Activated naive CD8-positive, alpha-beta T cell treated with anti-CD3 and anti-CD28 coated beads, Interleukin-2, amount 10 ng/mL, durations not matched to agents 7 days and 5 days (primary cell): ENCODE measurements at regions not wholly inside any gene's neighbourhood (a gene's known extent, or its start where the extent isn't known, plus 50 kb on each side); places are given as distances from the start of the nearest gene placed in this dataset.
"Not testable (repeated sequence)": the region's sequence is repeated elsewhere in the genome, so short reads cannot be mapped to it uniquely, and the experiment has no call there.

Experiments used
- ATAC-seq: fragments of 150-1000 bp; cut with Tn5 transposase; one replicate; pipeline ENCODE4 v1.10.0; 2021; ENCODE audit warnings: low read depth, moderate library complexity
- POLR2A ChIA-PET: fragments of 350-600 bp; sonication (Branson Sonifier 250); formaldehyde crosslinking; loops from one replicate; lab custom pipeline; 2021; ENCODE audit warnings: antibody characterized with exemption; lab: Charles Lee
- DNase-seq: peaks from one replicate; pipeline ENCODE4 v3.0.0; 2021
- H3K27ac Mint-ChIP-seq: one replicate; pipeline ENCODE4 v1.8.0; 2022; ENCODE audit warnings: mild to moderate bottlenecking, mixed read lengths
- H3K27me3 Mint-ChIP-seq: one replicate; pipeline ENCODE4 v1.8.0; 2022; ENCODE audit warnings: mild to moderate bottlenecking, moderate library complexity, mixed read lengths
- H3K36me3 Mint-ChIP-seq: one replicate; pipeline ENCODE4 v1.8.0; 2021; ENCODE audit warnings: mild to moderate bottlenecking, mixed read lengths
- H3K4me1 Mint-ChIP-seq: one replicate; pipeline ENCODE4 v1.8.0; 2021; ENCODE audit warnings: mixed read lengths
- H3K4me3 Mint-ChIP-seq: one replicate; pipeline ENCODE4 v1.8.0; 2022; ENCODE audit warnings: mild to moderate bottlenecking, moderate library complexity, mixed read lengths
- H3K9me3 Mint-ChIP-seq: one replicate; pipeline ENCODE4 v1.8.0; 2021; ENCODE audit warnings: mixed read lengths

GRCh38 chr7:6953138-6953797 lies 127.2 kb upstream of the CCZ1B start:
- ATAC-seq, H3K4me3 Mint-ChIP-seq, H3K27ac Mint-ChIP-seq, DNase-seq, H3K9me3 Mint-ChIP-seq, H3K4me1 Mint-ChIP-seq, H3K36me3 Mint-ChIP-seq, POLR2A ChIA-PET: not testable (repeated sequence)
- peaks cover 11% of the 10 kb centered on the region for H3K27me3 Mint-ChIP-seq

- H3K4me1 Mint-ChIP-seq, ATAC-seq, DNase-seq, H3K4me3 Mint-ChIP-seq, H3K9me3 Mint-ChIP-seq, H3K36me3 Mint-ChIP-seq, POLR2A ChIA-PET, H3K27ac Mint-ChIP-seq: not testable (repeated sequence)
- peaks cover 11% of the 10 kb centered on the region for H3K27me3 Mint-ChIP-seq
These were observed 127.7 kb upstream of the CCZ1B start for GRCh38 chr7:6953798-6954181.

DNA sequence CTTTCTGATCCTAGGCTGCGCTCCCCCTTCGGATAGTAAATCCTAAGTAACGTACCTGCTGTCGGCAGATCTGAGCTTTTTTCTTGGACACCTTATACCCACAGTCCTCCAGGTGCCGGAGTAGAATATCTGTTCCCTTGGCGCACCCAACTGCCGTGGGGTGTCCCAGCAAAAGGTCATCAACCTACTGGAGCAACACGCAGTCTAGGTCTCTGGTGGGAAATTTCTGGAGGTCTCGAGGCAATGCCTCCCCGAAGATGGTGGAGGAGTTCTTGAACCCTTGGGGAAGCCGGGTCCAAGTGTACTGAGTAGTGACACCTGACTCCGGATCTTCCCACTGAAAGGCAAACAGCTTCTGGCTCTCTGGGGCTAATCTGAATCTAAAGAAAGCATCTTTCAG lies 129.3 kb upstream of the CCZ1B start:
- H3K4me3 Mint-ChIP-seq, POLR2A ChIA-PET, ATAC-seq, H3K9me3 Mint-ChIP-seq, H3K36me3 Mint-ChIP-seq, H3K27me3 Mint-ChIP-seq, H3K4me1 Mint-ChIP-seq, H3K27ac Mint-ChIP-seq, DNase-seq: not testable (repeated sequence)

DNA sequence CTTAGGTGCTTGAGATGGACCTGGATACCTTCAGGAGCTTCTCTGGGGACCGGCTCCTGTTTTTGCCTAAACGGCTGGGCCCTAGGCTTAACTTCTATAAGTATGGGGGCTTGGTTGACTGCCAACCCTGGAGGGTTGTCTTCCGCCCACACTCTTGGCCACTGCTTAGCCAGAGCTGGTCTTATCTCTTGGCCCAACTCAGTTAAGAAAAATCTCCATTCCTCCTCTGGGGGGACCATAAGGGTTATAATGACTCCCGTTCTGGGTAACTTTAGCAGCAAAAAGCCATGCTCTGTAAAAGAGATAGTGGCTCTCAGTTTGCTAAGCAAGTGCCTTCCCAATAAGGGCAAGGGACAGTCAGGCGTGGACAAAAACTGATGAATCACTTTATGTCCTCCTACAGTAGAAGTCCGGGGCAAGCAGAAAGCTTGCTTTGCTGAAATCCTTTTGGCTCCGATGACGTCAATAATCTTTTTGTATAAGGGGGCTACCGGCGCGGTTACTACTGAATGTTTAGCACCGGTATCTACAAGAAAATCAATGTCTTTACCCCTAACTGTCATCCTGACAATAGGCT lies 130.0 kb upstream of the CCZ1B start:
- H3K36me3 Mint-ChIP-seq, H3K9me3 Mint-ChIP-seq, H3K27ac Mint-ChIP-seq, DNase-seq, H3K4me1 Mint-ChIP-seq, POLR2A ChIA-PET, ATAC-seq, H3K4me3 Mint-ChIP-seq, H3K27me3 Mint-ChIP-seq: not testable (repeated sequence)

- H3K36me3 Mint-ChIP-seq, H3K4me3 Mint-ChIP-seq, H3K9me3 Mint-ChIP-seq, H3K4me1 Mint-ChIP-seq, POLR2A ChIA-PET, ATAC-seq, H3K27me3 Mint-ChIP-seq, H3K27ac Mint-ChIP-seq, DNase-seq: not testable (repeated sequence)
These were observed 132.3 kb upstream of the CCZ1B start for GRCh38 chr7:6958371-6958770.

DNA sequence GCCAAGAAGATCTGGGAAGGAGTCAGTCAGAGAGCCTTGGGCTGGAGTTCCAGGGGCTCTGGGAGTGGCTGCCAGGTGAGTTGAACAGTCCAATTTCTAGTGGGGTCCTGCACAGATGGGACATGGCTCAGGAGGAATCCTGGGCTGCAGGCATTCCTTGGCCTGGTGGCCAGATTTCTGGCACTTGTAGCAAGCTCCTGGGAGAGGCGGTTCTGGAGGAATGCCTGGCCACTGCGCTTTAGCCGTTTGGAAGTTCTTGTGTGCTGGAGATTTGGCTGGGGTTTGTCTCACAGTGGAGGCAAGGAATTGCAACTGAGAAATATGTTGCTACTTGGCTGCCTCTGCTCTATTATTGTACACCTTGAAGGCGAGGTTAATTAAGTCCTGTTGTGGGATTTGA lies 133.9 kb upstream of the CCZ1B start:
- H3K4me1 Mint-ChIP-seq, H3K4me3 Mint-ChIP-seq, POLR2A ChIA-PET, DNase-seq, H3K9me3 Mint-ChIP-seq, ATAC-seq, H3K36me3 Mint-ChIP-seq, H3K27ac Mint-ChIP-seq, H3K27me3 Mint-ChIP-seq: not testable (repeated sequence)

DNA sequence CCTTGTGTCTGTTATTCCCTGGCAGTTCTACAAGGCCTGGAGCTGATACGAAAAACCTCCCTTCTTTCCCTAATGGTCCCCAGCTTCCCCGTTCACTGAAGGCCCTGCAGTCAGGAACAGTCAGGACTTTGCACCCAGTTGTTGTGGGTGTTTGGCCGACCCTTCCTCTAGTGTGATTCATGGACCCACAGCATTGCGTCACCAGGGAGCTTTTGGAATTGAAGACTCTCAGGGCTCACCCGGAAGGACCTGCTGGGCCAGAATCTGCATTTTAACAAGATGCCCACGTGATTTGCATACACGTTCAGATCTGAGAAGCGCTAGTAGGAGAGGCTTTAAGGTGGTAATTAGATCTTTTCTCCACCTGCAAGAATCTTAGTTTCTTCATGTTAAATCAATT lies 136.8 kb upstream of the CCZ1B start:
- H3K4me1 Mint-ChIP-seq, ATAC-seq, POLR2A ChIA-PET, H3K36me3 Mint-ChIP-seq, H3K4me3 Mint-ChIP-seq, H3K27ac Mint-ChIP-seq, DNase-seq, H3K9me3 Mint-ChIP-seq: not testable (repeated sequence)
- peaks cover 11% of the 10 kb centered on the region for H3K27me3 Mint-ChIP-seq

DNA sequence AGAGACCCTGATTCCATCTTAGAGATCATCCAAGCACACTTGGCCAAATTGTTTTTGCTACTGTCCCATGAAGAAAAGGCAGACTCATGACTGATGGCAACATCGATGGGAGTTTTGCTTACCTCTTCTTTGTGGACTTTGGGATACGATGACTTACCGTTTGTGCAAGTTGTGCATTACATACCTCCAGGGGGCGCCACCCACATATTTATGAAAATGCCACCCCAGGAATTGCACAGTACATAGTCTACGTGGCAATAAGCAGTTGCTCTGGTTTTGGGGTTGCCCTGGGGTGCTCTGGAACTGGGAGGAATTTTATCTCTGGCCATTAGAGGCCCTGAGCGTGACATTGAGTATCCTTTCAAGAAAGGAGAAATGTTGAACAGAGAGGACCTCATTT lies 139.0 kb upstream of the CCZ1B start:
- POLR2A ChIA-PET, H3K9me3 Mint-ChIP-seq, H3K4me1 Mint-ChIP-seq, H3K36me3 Mint-ChIP-seq, H3K27ac Mint-ChIP-seq, ATAC-seq, H3K4me3 Mint-ChIP-seq: not testable (repeated sequence)
- DNase-seq: peak; percentile 54
- peaks cover 11% of the 10 kb centered on the region for H3K27me3 Mint-ChIP-seq

DNA sequence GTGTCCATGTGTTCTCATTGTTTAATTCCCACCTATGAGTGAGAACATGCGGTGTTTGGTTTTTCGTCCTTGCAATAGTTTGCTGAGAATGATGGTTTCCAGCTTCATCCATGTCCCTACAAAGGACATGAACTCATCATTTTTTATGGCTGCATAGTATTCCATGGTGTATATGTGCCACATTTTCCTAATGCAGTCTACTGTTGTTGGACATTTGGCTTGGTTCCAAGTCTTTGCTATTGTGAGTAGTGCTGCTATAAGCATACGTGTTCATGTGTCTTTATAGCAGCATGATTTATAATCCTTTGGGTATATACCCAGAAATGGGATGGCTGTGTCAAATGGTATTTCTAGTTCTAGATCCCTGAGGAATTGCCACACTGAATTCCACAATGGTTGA lies 144.1 kb upstream of the CCZ1B start:
- H3K27ac Mint-ChIP-seq, H3K4me3 Mint-ChIP-seq, H3K4me1 Mint-ChIP-seq, DNase-seq, POLR2A ChIA-PET, ATAC-seq, H3K36me3 Mint-ChIP-seq, H3K27me3 Mint-ChIP-seq, H3K9me3 Mint-ChIP-seq: not testable (repeated sequence)

- POLR2A ChIA-PET: interaction anchor here (0.6 kb wide), 1 partner anchor 401 kb away, joined by 3 read pairs; no protein-coding TSS in a partner anchor
- H3K36me3 Mint-ChIP-seq, H3K4me3 Mint-ChIP-seq, H3K27ac Mint-ChIP-seq, H3K4me1 Mint-ChIP-seq, ATAC-seq, H3K27me3 Mint-ChIP-seq, DNase-seq: not testable (repeated sequence)
- H3K9me3 Mint-ChIP-seq: peaks cover 13% of the 10 kb centered on the region
These were observed 148.8 kb upstream of the CCZ1B start for GRCh38 chr7:6974876-6975275.

- not testable (repeated sequence) for H3K27ac Mint-ChIP-seq, H3K36me3 Mint-ChIP-seq, H3K4me1 Mint-ChIP-seq, H3K4me3 Mint-ChIP-seq, H3K27me3 Mint-ChIP-seq, ATAC-seq, DNase-seq
- POLR2A ChIA-PET: interaction anchor here (0.6 kb wide), 1 partner anchor 402 kb away, joined by 3 read pairs; no protein-coding TSS in a partner anchor
- peaks cover 13% of the 10 kb centered on the region for H3K9me3 Mint-ChIP-seq
These were observed 149.3 kb upstream of the CCZ1B start for GRCh38 chr7:6975346-6975745.

- POLR2A ChIA-PET, H3K27me3 Mint-ChIP-seq, H3K4me1 Mint-ChIP-seq, H3K4me3 Mint-ChIP-seq, DNase-seq, H3K27ac Mint-ChIP-seq, H3K9me3 Mint-ChIP-seq, H3K36me3 Mint-ChIP-seq, ATAC-seq: not testable (repeated sequence)
These were observed 151.3 kb upstream of the CCZ1B start for GRCh38 chr7:6977368-6977767.

GRCh38 chr7:6978326-6978725 lies 152.3 kb upstream of the CCZ1B start:
- POLR2A ChIA-PET, DNase-seq, H3K4me1 Mint-ChIP-seq, ATAC-seq, H3K27ac Mint-ChIP-seq, H3K4me3 Mint-ChIP-seq, H3K36me3 Mint-ChIP-seq, H3K9me3 Mint-ChIP-seq, H3K27me3 Mint-ChIP-seq: not testable (repeated sequence)

- not testable (repeated sequence) for H3K27ac Mint-ChIP-seq, H3K27me3 Mint-ChIP-seq, ATAC-seq
These were observed 153.4 kb upstream of the CCZ1B start for GRCh38 chr7:6979456-6979855.

More at GRCh38 chr7:6979456-6979855, 153.4 kb upstream of the CCZ1B start:
- H3K4me1 Mint-ChIP-seq, H3K36me3 Mint-ChIP-seq, DNase-seq, H3K4me3 Mint-ChIP-seq, POLR2A ChIA-PET, H3K9me3 Mint-ChIP-seq: not testable (repeated sequence)
